Cardiac fibroblast (primary cell): ENCODE measurements at regions not wholly inside any gene's neighbourhood (a gene's known extent, or its start where the extent isn't known, plus 50 kb on each side); places are given as distances from the start of the nearest gene placed in this dataset.

Experiments
- DNase-seq, 2 donors: peaks; one replicate each; pipeline versions ENCODE4 v3.0.0 to v3.0.0-alpha.2; 2010; ENCODE audit warnings: low read depth in 2 of 2
- H3K4me3 ChIP-seq, 2 donors: replicated peaks in 1 of 2; 1 replicate in 1 of 2; 2 replicates in 1 of 2; pipeline ENCODE4 v1.5.1; 2011; ENCODE audit warnings: low read depth in 2 of 2, low read length in 2 of 2, mild to moderate bottlenecking in 2 of 2, moderate library complexity in 1 of 2
- CTCF ChIP-seq: IDR thresholded peaks from one replicate; pipeline ENCODE4 v1.5.1; 2011; ENCODE audit warnings: low read depth, mild to moderate bottlenecking, low read length, inconsistent platforms

- no peak overlapping the region for H3K4me3 ChIP-seq
- no peak for DNase-seq
- TF ChIP-seq CTCF = no peak
Observed at GRCh38 chr2:217121565-217121964, 261.7 kb upstream of the TNP1 start.

- no peak overlapping the region for H3K4me3 ChIP-seq
- DNase-seq = no peak
- no peak for TF ChIP-seq CTCF
Observed at GRCh38 chr2:217120429-217120828, 260.6 kb upstream of the TNP1 start.

GRCh38 chr2:217118559-217119284, 258.9 kb upstream of the TNP1 start:
- DNase-seq = no peak
- no peak for TF ChIP-seq CTCF
- no peak overlapping the region for H3K4me3 ChIP-seq

GRCh38 chr2:217117523-217117922, 257.7 kb upstream of the TNP1 start:
- peak in 1 of 2 donors; percentile 7 for DNase-seq
- no peak overlapping the region for H3K4me3 ChIP-seq
- TF ChIP-seq CTCF = no peak

- TF ChIP-seq CTCF = no peak
- H3K4me3 ChIP-seq = no peak overlapping the region
- no peak for DNase-seq
Observed at GRCh38 chr2:217116610-217117009, 256.7 kb upstream of the TNP1 start.

GRCh38 chr2:217114117-217114516, 254.3 kb upstream of the TNP1 start:
- DNase-seq = no peak
- H3K4me3 ChIP-seq = no peak overlapping the region
- no peak for TF ChIP-seq CTCF

- DNase-seq = no peak
- no peak for TF ChIP-seq CTCF
- H3K4me3 ChIP-seq = no peak overlapping the region
Observed at GRCh38 chr2:217113491-217113890, 253.6 kb upstream of the TNP1 start.
